WTC11 (cell line): ENCODE measurements at regions not wholly inside any gene's neighbourhood (a gene's known extent, or its start where the extent isn't known, plus 50 kb on each side); places are given as distances from the start of the nearest gene placed in this dataset.

Source experiments
- ATAC-seq: fragments of 200-7000 bp; cut with Tn5 transposase; 2 replicates; pipeline ENCODE4 v1.10.0; 2021; ENCODE audit warnings: mild to moderate bottlenecking, moderate library complexity
- CTCF ChIA-PET: fragments of 300-600 bp; sonication (Branson Sonifier 250); formaldehyde crosslinking; loops from one replicate; lab custom pipeline; 2021; ENCODE audit warnings: antibody characterized with exemption; lab: Charles Lee
- POLR2A ChIA-PET: fragments of 350-600 bp; sonication (Branson Sonifier 250); formaldehyde crosslinking; loops from one replicate; lab custom pipeline; 2021; ENCODE audit warnings: antibody characterized with exemption; lab: Charles Lee
- DNase-seq: peaks from one replicate; pipeline ENCODE4 v3.0.0; 2021; ENCODE audit warnings: low spot score
- H3K27ac Mint-ChIP-seq: 2 replicates; pipeline ENCODE4 v1.8.0; 2021; ENCODE audit warnings: mixed read lengths
- H3K27me3 Mint-ChIP-seq: 2 replicates; pipeline ENCODE4 v1.8.0; 2021; ENCODE audit warnings: low read depth, mild to moderate bottlenecking, moderate library complexity, mixed read lengths
- H3K36me3 Mint-ChIP-seq: 2 replicates; pipeline ENCODE4 v1.8.0; 2021; ENCODE audit warnings: mixed read lengths
- H3K4me1 Mint-ChIP-seq: 2 replicates; pipeline ENCODE4 v1.8.0; 2022; ENCODE audit warnings: mixed read lengths
- H3K4me3 Mint-ChIP-seq: 2 replicates; pipeline ENCODE4 v1.8.0; 2021; ENCODE audit warnings: mild to moderate bottlenecking, moderate library complexity, mixed read lengths
- H3K9me3 Mint-ChIP-seq: 2 replicates; pipeline ENCODE4 v1.8.0; 2021; ENCODE audit warnings: mixed read lengths
- FOXP1 ChIP-seq: sonication (generic); formaldehyde crosslinking; IDR thresholded peaks from 2 replicates; pipeline ENCODE4 v1.8.0; 2022; ENCODE audit warnings: missing genetic modification reagents, mild to moderate bottlenecking, moderate library complexity, borderline replicate concordance
- GABPB1 ChIP-seq: sonication (generic); formaldehyde crosslinking; IDR thresholded peaks from 2 replicates; pipeline ENCODE4 v1.8.1; 2023; ENCODE audit warnings: mild to moderate bottlenecking, missing genetic modification reagents
- NR1H2 ChIP-seq: sonication (generic); formaldehyde crosslinking; IDR thresholded peaks from 2 replicates; pipeline ENCODE4 v1.9.0; 2021; ENCODE audit warnings: mild to moderate bottlenecking, moderate library complexity, missing genetic modification reagents
- PRRX2 ChIP-seq: fragments of 250-450 bp; sonication (Bioruptor Pico); IDR thresholded peaks from 2 replicates; pipeline ENCODE4 v1.8.0; 2021; ENCODE audit warnings: mild to moderate bottlenecking
- SMAD3 ChIP-seq: sonication (generic); formaldehyde crosslinking; IDR thresholded peaks from 2 replicates; pipeline ENCODE4 v1.8.0; 2022; ENCODE audit warnings: missing genetic modification reagents, mild to moderate bottlenecking, borderline replicate concordance
- TEAD1 ChIP-seq: sonication (generic); formaldehyde crosslinking; IDR thresholded peaks from 2 replicates; pipeline ENCODE4 v1.8.0; 2022; ENCODE audit warnings: mild to moderate bottlenecking, missing genetic modification reagents
- ZNF263 ChIP-seq: sonication (generic); formaldehyde crosslinking; IDR thresholded peaks from 2 replicates; pipeline ENCODE4 v1.8.1; 2022; ENCODE audit warnings: low read depth, mild to moderate bottlenecking, moderate library complexity, missing genetic modification reagents
- ZNF396 ChIP-seq: fragments of 250-450 bp; sonication (Bioruptor Pico); IDR thresholded peaks from 2 replicates; pipeline ENCODE4 v1.8.0; 2021; ENCODE audit warnings: mild to moderate bottlenecking, moderate library complexity, borderline replicate concordance
- TF ChIP-seq, protein P1 (sequence below): sonication (generic); formaldehyde crosslinking; IDR thresholded peaks from 2 replicates; pipeline ENCODE4 v1.8.0; 2023; ENCODE audit warnings: missing genetic modification reagents, mild to moderate bottlenecking, borderline replicate concordance
- TF ChIP-seq, protein P2 (sequence below): fragments of 250-450 bp; sonication (Bioruptor Pico); conservative IDR thresholded peaks from 2 replicates; pipeline ENCODE4 v1.9.0; 2021; ENCODE audit warnings: mild to moderate bottlenecking
- TF ChIP-seq, protein P3 (sequence below): fragments of 250-450 bp; sonication (Bioruptor Pico); IDR thresholded peaks from 2 replicates; pipeline ENCODE4 v1.8.0; 2021; ENCODE audit warnings: mild to moderate bottlenecking
- TF ChIP-seq, protein P4 (sequence below): sonication (generic); formaldehyde crosslinking; IDR thresholded peaks from 2 replicates; pipeline ENCODE4 v1.8.0; 2022; ENCODE audit warnings: mild to moderate bottlenecking, missing genetic modification reagents

DNA sequence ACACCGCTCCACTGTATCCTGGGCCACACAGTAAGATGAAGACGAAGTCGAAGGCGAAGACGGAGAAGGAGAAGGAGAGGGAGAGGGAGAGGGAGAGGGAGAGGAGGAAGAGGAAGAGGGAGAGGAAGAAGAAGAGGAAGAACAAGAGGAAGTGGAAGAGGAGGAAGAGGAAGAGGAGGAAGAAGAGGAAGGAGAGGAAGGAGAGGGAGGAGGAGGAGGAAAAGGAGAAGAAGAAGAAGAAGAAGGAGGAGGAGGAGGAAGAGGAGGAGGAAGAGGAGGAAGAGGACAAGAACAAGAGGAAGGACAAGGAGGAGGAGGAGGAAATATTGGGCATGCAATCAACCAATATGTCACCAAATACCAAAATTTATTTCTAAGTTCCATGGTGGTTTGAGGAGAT, 149.5 kb upstream of the ERCC4 start (continued):
- TF ChIP-seq, protein P1, sequence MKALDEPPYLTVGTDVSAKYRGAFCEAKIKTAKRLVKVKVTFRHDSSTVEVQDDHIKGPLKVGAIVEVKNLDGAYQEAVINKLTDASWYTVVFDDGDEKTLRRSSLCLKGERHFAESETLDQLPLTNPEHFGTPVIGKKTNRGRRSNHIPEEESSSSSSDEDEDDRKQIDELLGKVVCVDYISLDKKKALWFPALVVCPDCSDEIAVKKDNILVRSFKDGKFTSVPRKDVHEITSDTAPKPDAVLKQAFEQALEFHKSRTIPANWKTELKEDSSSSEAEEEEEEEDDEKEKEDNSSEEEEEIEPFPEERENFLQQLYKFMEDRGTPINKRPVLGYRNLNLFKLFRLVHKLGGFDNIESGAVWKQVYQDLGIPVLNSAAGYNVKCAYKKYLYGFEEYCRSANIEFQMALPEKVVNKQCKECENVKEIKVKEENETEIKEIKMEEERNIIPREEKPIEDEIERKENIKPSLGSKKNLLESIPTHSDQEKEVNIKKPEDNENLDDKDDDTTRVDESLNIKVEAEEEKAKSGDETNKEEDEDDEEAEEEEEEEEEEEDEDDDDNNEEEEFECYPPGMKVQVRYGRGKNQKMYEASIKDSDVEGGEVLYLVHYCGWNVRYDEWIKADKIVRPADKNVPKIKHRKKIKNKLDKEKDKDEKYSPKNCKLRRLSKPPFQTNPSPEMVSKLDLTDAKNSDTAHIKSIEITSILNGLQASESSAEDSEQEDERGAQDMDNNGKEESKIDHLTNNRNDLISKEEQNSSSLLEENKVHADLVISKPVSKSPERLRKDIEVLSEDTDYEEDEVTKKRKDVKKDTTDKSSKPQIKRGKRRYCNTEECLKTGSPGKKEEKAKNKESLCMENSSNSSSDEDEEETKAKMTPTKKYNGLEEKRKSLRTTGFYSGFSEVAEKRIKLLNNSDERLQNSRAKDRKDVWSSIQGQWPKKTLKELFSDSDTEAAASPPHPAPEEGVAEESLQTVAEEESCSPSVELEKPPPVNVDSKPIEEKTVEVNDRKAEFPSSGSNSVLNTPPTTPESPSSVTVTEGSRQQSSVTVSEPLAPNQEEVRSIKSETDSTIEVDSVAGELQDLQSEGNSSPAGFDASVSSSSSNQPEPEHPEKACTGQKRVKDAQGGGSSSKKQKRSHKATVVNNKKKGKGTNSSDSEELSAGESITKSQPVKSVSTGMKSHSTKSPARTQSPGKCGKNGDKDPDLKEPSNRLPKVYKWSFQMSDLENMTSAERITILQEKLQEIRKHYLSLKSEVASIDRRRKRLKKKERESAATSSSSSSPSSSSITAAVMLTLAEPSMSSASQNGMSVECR (CRISPR knock-in tag), result no peak
- TF ChIP-seq PRRX2 (no peak), GABPB1 (no peak)

DNA sequence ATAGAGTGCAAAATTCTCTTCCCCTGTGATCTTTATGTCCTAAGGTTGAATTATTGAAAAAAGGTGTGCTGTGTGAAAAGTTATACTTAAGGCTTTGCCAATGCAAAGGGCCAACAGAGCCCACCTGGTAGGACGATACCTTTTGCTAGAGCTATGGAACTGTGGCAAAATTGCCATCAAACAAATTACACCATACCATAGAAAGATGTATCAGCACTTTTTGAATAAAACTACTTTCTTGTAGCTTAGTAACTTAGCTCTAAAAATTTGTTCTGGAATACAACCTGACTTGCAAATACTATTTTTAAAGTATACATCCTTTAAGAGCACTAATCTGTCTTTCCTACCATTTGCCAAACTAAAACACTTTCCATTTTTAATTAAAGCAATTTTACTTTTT, 147.2 kb upstream of the ERCC4 start:
- no peak for DNase-seq
- ChIA-PET POLR2A (no interaction called here), CTCF (interaction anchor here (1.0 kb wide), 1 partner anchor 101 kb away, joined by 3 read pairs; no protein-coding TSS in a partner anchor)
- Mint-ChIP-seq H3K27me3 (peaks cover 8% of the 10 kb centered on the region; the same call in 1 of the 2 replicates), H3K4me3 (no peak overlapping the region), H3K36me3 (peaks cover 12% of the 10 kb centered on the region), H3K27ac (no peak overlapping the region), H3K9me3 (peaks cover 33% of the 10 kb centered on the region), H3K4me1 (no peaks in the 10 kb centered on the region)
- TF ChIP-seq SMAD3 (CRISPR knock-in tag) (no peak), ZNF263 (CRISPR knock-in tag) (no peak), TEAD1 (CRISPR knock-in tag) (no peak), FOXP1 (no peak)
- TF ChIP-seq, protein P2, sequence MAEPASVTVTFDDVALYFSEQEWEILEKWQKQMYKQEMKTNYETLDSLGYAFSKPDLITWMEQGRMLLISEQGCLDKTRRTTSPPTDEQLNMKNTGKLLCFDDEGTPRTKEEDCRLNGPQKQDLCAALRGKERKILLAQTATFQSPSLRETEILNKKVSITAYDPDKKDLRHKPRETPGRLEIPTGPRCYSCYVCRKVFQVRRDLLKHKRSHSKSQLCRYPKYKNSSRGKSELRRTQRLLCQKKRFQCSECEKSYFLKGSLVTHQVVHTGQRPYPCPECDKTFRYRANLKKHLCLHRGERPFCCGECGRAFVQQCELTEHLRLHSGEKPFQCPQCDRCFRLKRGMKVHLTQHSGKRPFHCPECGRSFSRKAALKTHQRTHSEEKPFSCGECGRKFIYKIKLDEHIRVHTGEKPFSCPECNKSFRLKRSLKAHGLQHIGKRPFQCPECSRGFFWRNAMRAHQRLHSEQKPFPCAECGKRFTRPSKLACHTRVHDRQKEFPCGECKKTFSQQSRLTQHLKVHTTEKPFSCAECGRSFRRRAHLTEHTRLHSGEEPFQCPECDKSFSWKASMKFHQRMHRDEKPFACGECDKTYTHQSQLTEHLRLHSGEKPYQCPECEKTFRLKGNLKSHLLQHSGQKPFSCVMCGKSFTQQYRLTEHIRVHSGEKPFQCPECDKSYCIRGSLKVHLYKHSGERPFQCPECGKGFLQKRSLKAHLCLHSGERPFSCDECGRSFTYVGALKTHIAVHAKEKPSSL, result no peak
- TF ChIP-seq, protein P3, sequence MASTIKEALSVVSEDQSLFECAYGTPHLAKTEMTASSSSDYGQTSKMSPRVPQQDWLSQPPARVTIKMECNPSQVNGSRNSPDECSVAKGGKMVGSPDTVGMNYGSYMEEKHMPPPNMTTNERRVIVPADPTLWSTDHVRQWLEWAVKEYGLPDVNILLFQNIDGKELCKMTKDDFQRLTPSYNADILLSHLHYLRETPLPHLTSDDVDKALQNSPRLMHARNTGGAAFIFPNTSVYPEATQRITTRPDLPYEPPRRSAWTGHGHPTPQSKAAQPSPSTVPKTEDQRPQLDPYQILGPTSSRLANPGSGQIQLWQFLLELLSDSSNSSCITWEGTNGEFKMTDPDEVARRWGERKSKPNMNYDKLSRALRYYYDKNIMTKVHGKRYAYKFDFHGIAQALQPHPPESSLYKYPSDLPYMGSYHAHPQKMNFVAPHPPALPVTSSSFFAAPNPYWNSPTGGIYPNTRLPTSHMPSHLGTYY (CRISPR knock-in tag), result no peak
- TF ChIP-seq, protein P4, sequence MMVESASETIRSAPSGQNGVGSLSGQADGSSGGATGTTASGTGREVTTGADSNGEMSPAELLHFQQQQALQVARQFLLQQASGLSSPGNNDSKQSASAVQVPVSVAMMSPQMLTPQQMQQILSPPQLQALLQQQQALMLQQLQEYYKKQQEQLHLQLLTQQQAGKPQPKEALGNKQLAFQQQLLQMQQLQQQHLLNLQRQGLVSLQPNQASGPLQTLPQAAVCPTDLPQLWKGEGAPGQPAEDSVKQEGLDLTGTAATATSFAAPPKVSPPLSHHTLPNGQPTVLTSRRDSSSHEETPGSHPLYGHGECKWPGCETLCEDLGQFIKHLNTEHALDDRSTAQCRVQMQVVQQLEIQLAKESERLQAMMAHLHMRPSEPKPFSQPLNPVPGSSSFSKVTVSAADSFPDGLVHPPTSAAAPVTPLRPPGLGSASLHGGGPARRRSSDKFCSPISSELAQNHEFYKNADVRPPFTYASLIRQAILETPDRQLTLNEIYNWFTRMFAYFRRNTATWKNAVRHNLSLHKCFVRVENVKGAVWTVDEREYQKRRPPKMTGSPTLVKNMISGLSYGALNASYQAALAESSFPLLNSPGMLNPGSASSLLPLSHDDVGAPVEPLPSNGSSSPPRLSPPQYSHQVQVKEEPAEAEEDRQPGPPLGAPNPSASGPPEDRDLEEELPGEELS (CRISPR knock-in tag), result no peak
- no peak for ATAC-seq

DNA sequence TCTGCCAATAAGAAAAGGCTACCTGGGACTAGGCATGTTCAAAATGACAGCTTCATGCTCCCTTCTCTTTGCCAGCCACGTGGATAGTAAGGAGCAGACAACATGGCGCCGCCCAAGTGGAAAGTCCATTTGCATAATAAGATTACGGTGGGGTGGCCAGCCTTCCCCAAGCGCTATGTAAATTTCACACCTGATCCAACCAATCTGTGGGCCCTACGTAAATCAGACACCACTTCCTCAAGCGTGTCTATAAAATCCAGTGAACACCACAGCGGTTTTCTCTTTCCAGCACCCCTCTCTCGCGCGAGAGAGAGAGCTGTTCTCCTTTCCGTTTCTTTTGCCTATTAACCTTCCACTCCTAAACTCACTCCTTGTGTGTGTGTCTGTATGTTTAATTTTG, 140.3 kb upstream of the ERCC4 start:
- H3K9me3 Mint-ChIP-seq, result peaks cover 49% of the 10 kb centered on the region
- DNase-seq (no peak), ATAC-seq (no peak)
- ChIA-PET CTCF (interaction anchor here (0.6 to 2.3 kb wide), 4 partner anchors 12 to 727 kb away, joined by 3 to 7 read pairs (median 4); no protein-coding TSS in a partner anchor), POLR2A (interaction anchor here (0.6 kb wide), 1 partner anchor 19 kb away, joined by 3 read pairs; no protein-coding TSS in a partner anchor)
- H3K4me3 Mint-ChIP-seq, result no peak overlapping the region
- TF ChIP-seq NR1H2 (CRISPR knock-in tag) (no peak), ZNF396 (CRISPR knock-in tag) (no peak)
- H3K4me1 Mint-ChIP-seq, result peaks cover 24% of the 10 kb centered on the region
- H3K27me3 Mint-ChIP-seq, result peaks cover 9% of the 10 kb centered on the region
- H3K27ac Mint-ChIP-seq, result no peak overlapping the region
- peaks cover 12% of the 10 kb centered on the region for H3K36me3 Mint-ChIP-seq
